ENCODE measurements at regions not wholly inside any gene's neighbourhood (a gene's known extent, or its start where the extent isn't known, plus 50 kb on each side); places are given as distances from the start of the nearest gene placed in this dataset.

- no peak for DNase-seq (ENCODE audit: low read depth in 3 of 3, low spot score in 1 of 3)
Measured at GRCh38 chr9:17846948-17847655, 268.2 kb downstream of the SH3GL2 start.

- DNase-seq (ENCODE audit: low read depth in 3 of 3, low spot score in 1 of 3) = no peak
Measured at GRCh38 chr9:17847908-17848307, 269.0 kb downstream of the SH3GL2 start.

- no peak for DNase-seq (ENCODE audit: low read depth in 3 of 3, low spot score in 1 of 3)
Measured at GRCh38 chr9:17852108-17852507, 273.2 kb downstream of the SH3GL2 start.

- DNase-seq (ENCODE audit: low read depth in 3 of 3, low spot score in 1 of 3) = no peak
Measured at GRCh38 chr9:17854487-17854886, 275.6 kb downstream of the SH3GL2 start.

GRCh38 chr9:17856995-17857394, 278.1 kb downstream of the SH3GL2 start:
- DNase-seq (ENCODE audit: low read depth in 3 of 3, low spot score in 1 of 3) = no peak

- no peak for DNase-seq (ENCODE audit: low read depth in 3 of 3, low spot score in 1 of 3)
Measured at GRCh38 chr9:17859228-17859627, 280.4 kb downstream of the SH3GL2 start.

- DNase-seq (ENCODE audit: low read depth in 3 of 3, low spot score in 1 of 3) = no peak
Measured at GRCh38 chr9:17859987-17860386, 281.1 kb downstream of the SH3GL2 start.

- no peak for DNase-seq (ENCODE audit: low read depth in 3 of 3, low spot score in 1 of 3)
Measured at GRCh38 chr9:17862101-17862500, 283.2 kb downstream of the SH3GL2 start.

GRCh38 chr9:17862629-17863028, 283.8 kb downstream of the SH3GL2 start:
- no peak for DNase-seq (ENCODE audit: low read depth in 3 of 3, low spot score in 1 of 3)

- DNase-seq (ENCODE audit: low read depth in 3 of 3, low spot score in 1 of 3) = no peak
Measured at GRCh38 chr9:17863213-17863883, 284.5 kb downstream of the SH3GL2 start.

- DNase-seq (ENCODE audit: low read depth in 3 of 3, low spot score in 1 of 3) = no peak
Measured at GRCh38 chr9:17863924-17864323, 285.1 kb downstream of the SH3GL2 start.

GRCh38 chr9:17864951-17865350, 286.1 kb downstream of the SH3GL2 start:
- no peak for DNase-seq (ENCODE audit: low read depth in 3 of 3, low spot score in 1 of 3)

- DNase-seq (ENCODE audit: low read depth in 3 of 3, low spot score in 1 of 3) = no peak
Measured at GRCh38 chr9:17865881-17866280, 287.0 kb downstream of the SH3GL2 start.

- no peak for DNase-seq (ENCODE audit: low read depth in 3 of 3, low spot score in 1 of 3)
Measured at GRCh38 chr9:17870722-17871121, 291.9 kb downstream of the SH3GL2 start.

- no peak for DNase-seq (ENCODE audit: low read depth in 3 of 3, low spot score in 1 of 3)
Measured at GRCh38 chr9:17871213-17871890, 292.5 kb downstream of the SH3GL2 start.

GRCh38 chr9:17875886-17876285, 297.0 kb downstream of the SH3GL2 start:
- no peak for DNase-seq (ENCODE audit: low read depth in 3 of 3, low spot score in 1 of 3)

GRCh38 chr9:17876687-17877086, 297.8 kb downstream of the SH3GL2 start:
- no peak for DNase-seq (ENCODE audit: low read depth in 3 of 3, low spot score in 1 of 3)

- no peak for DNase-seq (ENCODE audit: low read depth in 3 of 3, low spot score in 1 of 3)
Measured at GRCh38 chr9:17878810-17879370, 300.0 kb downstream of the SH3GL2 start.

GRCh38 chr9:17881371-17881770, 302.5 kb downstream of the SH3GL2 start:
- no peak for DNase-seq (ENCODE audit: low read depth in 3 of 3, low spot score in 1 of 3)

GRCh38 chr9:17882688-17883594, 304.1 kb downstream of the SH3GL2 start:
- no peak for DNase-seq (ENCODE audit: low read depth in 3 of 3, low spot score in 1 of 3)

- no peak for DNase-seq (ENCODE audit: low read depth in 3 of 3, low spot score in 1 of 3)
Measured at GRCh38 chr9:17888066-17888465, 309.2 kb downstream of the SH3GL2 start.

Measured in stimulated activated CD4-positive, alpha-beta T cell treated with anti-CD3 and anti-CD28 coated beads, TNF-alpha, amount 100 ng/mL, for 1 hour (primary cell).